ENCODE measurements at regions not wholly inside any gene's neighbourhood (a gene's known extent, or its start where the extent isn't known, plus 50 kb on each side); places are given as distances from the start of the nearest gene placed in this dataset.

DNA sequence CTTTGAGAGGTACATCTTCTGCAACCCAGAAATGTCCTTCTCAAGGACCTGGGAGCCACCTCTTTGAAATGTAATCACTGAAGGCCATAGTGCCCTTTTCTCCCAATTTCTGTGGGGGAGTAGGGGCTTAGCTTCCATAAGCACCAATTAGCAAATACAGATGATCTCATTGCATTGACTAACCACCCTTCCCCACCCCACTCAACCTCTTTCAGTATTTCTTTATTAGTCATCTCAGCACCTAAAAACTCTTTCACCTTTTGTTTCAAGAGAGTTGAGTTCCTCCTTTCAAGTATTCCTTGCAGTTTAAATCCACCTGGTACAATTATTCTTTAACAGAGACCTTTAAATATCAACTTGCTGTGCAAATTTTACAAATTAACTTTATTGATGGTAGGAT is 1011.8 kb upstream of the CDH2 start:
- TF ChIP-seq POLR2A (IDR thresholded peaks at IDR 0.05), result no peak
- TF ChIP-seq, protein P1, sequence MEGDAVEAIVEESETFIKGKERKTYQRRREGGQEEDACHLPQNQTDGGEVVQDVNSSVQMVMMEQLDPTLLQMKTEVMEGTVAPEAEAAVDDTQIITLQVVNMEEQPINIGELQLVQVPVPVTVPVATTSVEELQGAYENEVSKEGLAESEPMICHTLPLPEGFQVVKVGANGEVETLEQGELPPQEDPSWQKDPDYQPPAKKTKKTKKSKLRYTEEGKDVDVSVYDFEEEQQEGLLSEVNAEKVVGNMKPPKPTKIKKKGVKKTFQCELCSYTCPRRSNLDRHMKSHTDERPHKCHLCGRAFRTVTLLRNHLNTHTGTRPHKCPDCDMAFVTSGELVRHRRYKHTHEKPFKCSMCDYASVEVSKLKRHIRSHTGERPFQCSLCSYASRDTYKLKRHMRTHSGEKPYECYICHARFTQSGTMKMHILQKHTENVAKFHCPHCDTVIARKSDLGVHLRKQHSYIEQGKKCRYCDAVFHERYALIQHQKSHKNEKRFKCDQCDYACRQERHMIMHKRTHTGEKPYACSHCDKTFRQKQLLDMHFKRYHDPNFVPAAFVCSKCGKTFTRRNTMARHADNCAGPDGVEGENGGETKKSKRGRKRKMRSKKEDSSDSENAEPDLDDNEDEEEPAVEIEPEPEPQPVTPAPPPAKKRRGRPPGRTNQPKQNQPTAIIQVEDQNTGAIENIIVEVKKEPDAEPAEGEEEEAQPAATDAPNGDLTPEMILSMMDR (IDR thresholded peaks at IDR 0.05), result no peak

Data from lower leg skin (tissue), 3 donors.